HepG2 (cell line): ENCODE measurements at regions not wholly inside any gene's neighbourhood (a gene's known extent, or its start where the extent isn't known, plus 50 kb on each side); places are given as distances from the start of the nearest gene placed in this dataset.
A peak's percentile ranks its signal among the peaks of the same experiment; 100 is the strongest.

Experiments
- ATAC-seq: fragments of 200-7000 bp; cut with Tn5 transposase; 3 replicates; pipeline ENCODE4 v1.9.1; 2020; ENCODE audit warnings: mild to moderate bottlenecking, moderate library complexity
- BruUV-seq: library from RNA; stranded (reverse); fragments of 400-500 nt; replicated peaks from 2 replicates; lab custom pipeline; 2021; lab: Mats Ljungman, UMichigan
- CTCF ChIA-PET: fragments of 300-600 bp; formaldehyde crosslinking; extraction: SDS; loops from one replicate; lab custom pipeline; 2021; ENCODE audit warnings: low total read pairs, inconsistent platforms, low intra/inter-chr PET ratio; lab: Yijun Ruan, JAX
- POLR2A ChIA-PET: fragments of 350-600 bp; sonication (Branson Sonifier 250); formaldehyde crosslinking; loops from one replicate; lab custom pipeline; 2020; ENCODE audit warnings: antibody characterized with exemption, inconsistent platforms; lab: Yijun Ruan, JAX
- DNase-seq: peaks from one replicate; pipeline ENCODE4 v3.0.0-alpha.2; 2015; ENCODE audit warnings: low spot score
- FAIRE-seq: peaks from 3 replicates; lab custom pipeline; 2011; peaks lifted over from hg19 to GRCh38; lab: Jason Lieb, UNC
- H2AFZ ChIP-seq: one replicate; pipeline ENCODE4 v1.6.1; 2011; ENCODE audit warnings: low read length, inconsistent platforms
- H3K27ac ChIP-seq: fragments of 300-600 bp; 3 replicates; pipeline ENCODE4 v1.8.0; 2011; ENCODE audit warnings: mixed run types, mild to moderate bottlenecking, mixed read lengths, low read length, inconsistent platforms; ENCODE audit not compliant: insufficient read depth; ENCODE audit errors: extremely low read length
- H3K27me3 ChIP-seq, 2 experiments: fragments of 200-600 bp in 1 of 2; 2 replicates in 1 of 2; 3 replicates in 1 of 2; pipeline versions ENCODE4 v1.6.0 to v1.8.0; 2011; ENCODE audit warnings: low read length in 2 of 2, mild to moderate bottlenecking in 2 of 2, moderate library complexity in 2 of 2, inconsistent platforms in 1 of 2; ENCODE audit not compliant: insufficient read depth in 2 of 2, control insufficient read depth in 1 of 2
- H3K36me3 ChIP-seq, 2 experiments: fragments of 200-600 bp in 1 of 2; replicated peaks in 1 of 2; 2 replicates in 1 of 2; 3 replicates in 1 of 2; pipeline versions ENCODE4 v1.5.1 to v1.8.0; 2011; ENCODE audit warnings: low read length in 2 of 2, inconsistent platforms in 1 of 2; ENCODE audit not compliant: insufficient read depth in 2 of 2, control insufficient read depth in 1 of 2
- H3K4me1 ChIP-seq: 2 replicates; pipeline ENCODE4 v1.5.1; 2012; ENCODE audit warnings: low read length, inconsistent platforms; ENCODE audit not compliant: insufficient read depth
- H3K4me2 ChIP-seq: 2 replicates; pipeline ENCODE4 v1.6.0; 2011; ENCODE audit warnings: low read depth, low read length, inconsistent platforms
- H3K4me3 ChIP-seq, 3 experiments: fragments of 200-600 bp in 1 of 3; sonication (generic), shearing (Covaris generic) in 1 of 3; replicated peaks in 1 of 3; 2 replicates each; pipeline ENCODE4 v1.5.1; 2011 to 2016; ENCODE audit warnings: low read length in 3 of 3, inconsistent platforms in 2 of 3, low read depth in 2 of 3, mild to moderate bottlenecking in 2 of 3, control low read depth in 1 of 3, mixed read lengths in 1 of 3; ENCODE audit not compliant: insufficient read depth in 1 of 3
- H3K79me2 ChIP-seq: one replicate; pipeline ENCODE4 v1.6.1; 2011; ENCODE audit warnings: low read length, inconsistent platforms; ENCODE audit not compliant: insufficient read depth
- H3K9ac ChIP-seq: 2 replicates; pipeline ENCODE4 v1.6.0; 2011; ENCODE audit warnings: mild to moderate bottlenecking, low read depth, low read length, inconsistent platforms; ENCODE audit not compliant: insufficient read depth
- H3K9me3 ChIP-seq: 2 replicates; pipeline ENCODE4 v1.5.1; 2012; ENCODE audit warnings: mild to moderate bottlenecking, low read length
- H4K20me1 ChIP-seq: 2 replicates; pipeline ENCODE4 v1.6.0; 2011; ENCODE audit warnings: inconsistent platforms, mild to moderate bottlenecking, low read length, moderate library complexity; ENCODE audit not compliant: insufficient read depth
- HDAC1 ChIP-seq: sonication (generic); formaldehyde crosslinking; IDR thresholded peaks from 2 replicates; pipeline ENCODE4 v1.5.1; 2020; ENCODE audit warnings: mild to moderate bottlenecking, missing genetic modification reagents
- MAFF ChIP-seq: IDR thresholded peaks from 2 replicates; pipeline ENCODE4 v1.6.1; 2011; ENCODE audit warnings: low read depth, low read length, improper control_type of control experiment
- MAFK ChIP-seq, 2 experiments: IDR thresholded peaks in 1 of 2; conservative IDR thresholded peaks in 1 of 2; 2 replicates each; pipeline ENCODE4 v1.6.1; 2011; ENCODE audit warnings: improper control_type of control experiment in 2 of 2, low read length in 2 of 2
- NR3C1 ChIP-seq: sonication (generic); formaldehyde crosslinking; IDR thresholded peaks from 2 replicates; pipeline ENCODE4 v1.4.0; 2020; ENCODE audit warnings: missing genetic modification reagents
- SMC3 ChIP-seq: IDR thresholded peaks from 2 replicates; pipeline ENCODE4 v1.6.1; 2011; ENCODE audit warnings: low read length, improper control_type of control experiment
- ZNF331 ChIP-seq: sonication (generic); formaldehyde crosslinking; IDR thresholded peaks from 2 replicates; pipeline ENCODE4 v1.4.0; 2020; ENCODE audit warnings: missing genetic modification reagents
- ZNF589 ChIP-seq: sonication (generic); formaldehyde crosslinking; conservative IDR thresholded peaks from 2 replicates; pipeline ENCODE4 v1.8.0; 2022; ENCODE audit warnings: mild to moderate bottlenecking, moderate library complexity, missing genetic modification reagents
- WGBS: methylation state at CpG from one replicate; pipeline ENCODE4 v1.1.6; 2017; ENCODE audit warnings: low lambda C conversion rate; 5-methylcytosine and 5-hydroxymethylcytosine counted together
- in situ Hi-C: cut with HindIII; loops from 2 replicates; pipeline ENCODE4 v1.10.0; 2017; ENCODE audit warnings: low pct_unique_long_range_greater_than_20kb; ENCODE audit not compliant: extremely low pct_ligation_motif_present
- intact Hi-C: fragments of 100-400 bp; cut with micrococcal nuclease; formaldehyde crosslinking; loops from one replicate; pipeline ENCODE4 v1.10.0; 2022; ENCODE audit not compliant: unreplicated experiment
- TF ChIP-seq, protein P1 (sequence below): IDR thresholded peaks from 2 replicates; pipeline ENCODE4 v1.6.1; 2016; ENCODE audit warnings: mild to moderate bottlenecking
- TF ChIP-seq, protein P2 (sequence below): sonication (generic); formaldehyde crosslinking; IDR thresholded peaks from 2 replicates; pipeline ENCODE4 v1.5.1; 2020; ENCODE audit warnings: missing genetic modification reagents, mild to moderate bottlenecking, borderline replicate concordance
- TF ChIP-seq, protein P3 (sequence below), 2 experiments: sonication (generic) in 1 of 2; formaldehyde crosslinking in 1 of 2; IDR thresholded peaks; 2 replicates each; pipeline versions ENCODE4 v1.5.1 to v1.6.1; 2011 to 2020; ENCODE audit warnings: borderline replicate concordance in 1 of 2, low read depth in 1 of 2, low read length in 1 of 2, mild to moderate bottlenecking in 1 of 2, missing genetic modification reagents in 1 of 2, moderate library complexity in 1 of 2
- TF ChIP-seq, protein P4 (sequence below): IDR thresholded peaks from 2 replicates; pipeline ENCODE4 v1.6.1; 2012; ENCODE audit warnings: low read depth, low read length, improper control_type of control experiment

DNA sequence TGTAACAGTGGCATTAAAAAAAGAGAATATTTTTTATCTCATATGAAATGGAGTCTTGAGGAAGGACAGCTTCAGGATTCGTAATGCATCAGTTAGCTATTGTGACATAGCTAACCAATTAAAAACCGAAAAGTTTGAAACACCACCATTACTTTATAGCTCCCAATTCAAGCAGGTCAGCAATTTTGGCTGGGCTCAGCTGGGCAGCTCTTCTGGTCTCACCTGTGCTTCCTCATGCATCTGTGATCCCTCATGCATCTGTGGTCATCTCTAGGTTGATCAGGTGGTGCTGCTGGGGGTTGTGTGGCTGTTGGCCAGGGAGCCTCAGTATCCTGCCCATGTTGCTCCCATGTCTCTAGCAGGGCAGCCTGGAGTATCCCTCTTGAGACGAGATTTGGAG lies 76.7 kb upstream of the KCNA1 start:
- peak; percentile 11 to 12; a peak in 2 of 4 replicates for TF ChIP-seq MAFK (conservative IDR thresholded peaks at IDR 0.05 in 1 of 2, IDR thresholded peaks at IDR 0.05 in 1 of 2; ENCODE audit: low read length in 2 of 2)
- TF ChIP-seq ZNF331: peak; percentile 69
- 0 out of 2 replicates have a peak, but pooled peaks have one; percentile 15 for TF ChIP-seq MAFF
- no peak for TF ChIP-seq SMC3
- TF ChIP-seq ZNF589 (CRISPR knock-in tag): no peak
- no peak for TF ChIP-seq NR3C1 (CRISPR knock-in tag)

DNA sequence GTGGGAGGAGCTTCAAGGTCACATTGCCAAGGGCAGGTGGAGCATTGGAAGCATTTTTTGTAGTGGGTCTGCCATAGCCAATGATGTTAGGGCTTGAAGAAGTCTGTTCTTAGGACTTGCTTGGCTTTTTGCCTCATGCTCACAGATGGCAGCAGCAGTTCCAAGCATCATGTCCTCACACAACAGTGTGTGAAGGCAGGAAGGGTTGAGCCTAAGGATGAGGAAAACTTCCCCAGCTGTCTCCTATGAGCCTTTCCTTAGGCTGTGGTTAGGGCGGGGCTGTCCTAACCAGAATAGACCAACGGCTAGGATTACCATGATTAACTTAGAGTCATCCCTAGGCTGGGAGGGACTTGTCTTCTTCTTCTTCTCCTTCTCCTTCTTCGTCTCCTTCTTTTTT lies 76.2 kb upstream of the KCNA1 start:
- FAIRE-seq (no peak), ATAC-seq (no peak), DNase-seq (no peak)
- Histone ChIP-seq H3K36me3 (no peaks in the 10 kb centered on the region), H3K9ac (no peak overlapping the region), H3K4me1 (no peaks in the 10 kb centered on the region), H2AFZ (no peak overlapping the region), H3K79me2 (no peaks in the 10 kb centered on the region), H3K27me3 (peaks cover 0 to 18% of the 10 kb centered on the region in 2 experiments; a peak in 2 of 5 replicates), H3K27ac (no peak overlapping the region), H3K9me3 (no peaks in the 10 kb centered on the region; the same call in 1 of the 2 replicates), H3K4me2 (no peak overlapping the region), H4K20me1 (no peaks in the 10 kb centered on the region), H3K4me3 (no peak overlapping the region)
- intact Hi-C loops (no loop called here), in situ Hi-C loops (no loop called here)
- ChIA-PET POLR2A (no interaction called here), CTCF (no interaction called here)
- no TSS peak for BruUV-seq
- 0% methylated on average over 3 of the region's 3 CpGs for WGBS
- TF ChIP-seq, protein P1, sequence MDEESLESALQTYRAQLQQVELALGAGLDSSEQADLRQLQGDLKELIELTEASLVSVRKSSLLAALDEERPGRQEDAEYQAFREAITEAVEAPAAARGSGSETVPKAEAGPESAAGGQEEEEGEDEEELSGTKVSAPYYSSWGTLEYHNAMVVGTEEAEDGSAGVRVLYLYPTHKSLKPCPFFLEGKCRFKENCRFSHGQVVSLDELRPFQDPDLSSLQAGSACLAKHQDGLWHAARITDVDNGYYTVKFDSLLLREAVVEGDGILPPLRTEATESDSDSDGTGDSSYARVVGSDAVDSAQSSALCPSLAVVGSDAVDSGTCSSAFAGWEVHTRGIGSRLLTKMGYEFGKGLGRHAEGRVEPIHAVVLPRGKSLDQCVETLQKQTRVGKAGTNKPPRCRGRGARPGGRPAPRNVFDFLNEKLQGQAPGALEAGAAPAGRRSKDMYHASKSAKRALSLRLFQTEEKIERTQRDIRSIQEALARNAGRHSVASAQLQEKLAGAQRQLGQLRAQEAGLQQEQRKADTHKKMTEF (CRISPR knock-in tag): no peak
- TF ChIP-seq, protein P2, sequence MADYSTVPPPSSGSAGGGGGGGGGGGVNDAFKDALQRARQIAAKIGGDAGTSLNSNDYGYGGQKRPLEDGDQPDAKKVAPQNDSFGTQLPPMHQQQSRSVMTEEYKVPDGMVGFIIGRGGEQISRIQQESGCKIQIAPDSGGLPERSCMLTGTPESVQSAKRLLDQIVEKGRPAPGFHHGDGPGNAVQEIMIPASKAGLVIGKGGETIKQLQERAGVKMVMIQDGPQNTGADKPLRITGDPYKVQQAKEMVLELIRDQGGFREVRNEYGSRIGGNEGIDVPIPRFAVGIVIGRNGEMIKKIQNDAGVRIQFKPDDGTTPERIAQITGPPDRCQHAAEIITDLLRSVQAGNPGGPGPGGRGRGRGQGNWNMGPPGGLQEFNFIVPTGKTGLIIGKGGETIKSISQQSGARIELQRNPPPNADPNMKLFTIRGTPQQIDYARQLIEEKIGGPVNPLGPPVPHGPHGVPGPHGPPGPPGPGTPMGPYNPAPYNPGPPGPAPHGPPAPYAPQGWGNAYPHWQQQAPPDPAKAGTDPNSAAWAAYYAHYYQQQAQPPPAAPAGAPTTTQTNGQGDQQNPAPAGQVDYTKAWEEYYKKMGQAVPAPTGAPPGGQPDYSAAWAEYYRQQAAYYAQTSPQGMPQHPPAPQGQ (CRISPR knock-in tag): no peak
- TF ChIP-seq, protein P3, sequence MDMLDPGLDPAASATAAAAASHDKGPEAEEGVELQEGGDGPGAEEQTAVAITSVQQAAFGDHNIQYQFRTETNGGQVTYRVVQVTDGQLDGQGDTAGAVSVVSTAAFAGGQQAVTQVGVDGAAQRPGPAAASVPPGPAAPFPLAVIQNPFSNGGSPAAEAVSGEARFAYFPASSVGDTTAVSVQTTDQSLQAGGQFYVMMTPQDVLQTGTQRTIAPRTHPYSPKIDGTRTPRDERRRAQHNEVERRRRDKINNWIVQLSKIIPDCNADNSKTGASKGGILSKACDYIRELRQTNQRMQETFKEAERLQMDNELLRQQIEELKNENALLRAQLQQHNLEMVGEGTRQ (IDR thresholded peaks at IDR 0.05; ENCODE audit: low read depth, low read length): no peak
- TF ChIP-seq, protein P3 (CRISPR knock-in tag; IDR thresholded peaks at IDR 0.05; ENCODE audit: borderline replicate concordance): no peak
- TF ChIP-seq HDAC1 (CRISPR knock-in tag): no peak
- TF ChIP-seq, protein P4, sequence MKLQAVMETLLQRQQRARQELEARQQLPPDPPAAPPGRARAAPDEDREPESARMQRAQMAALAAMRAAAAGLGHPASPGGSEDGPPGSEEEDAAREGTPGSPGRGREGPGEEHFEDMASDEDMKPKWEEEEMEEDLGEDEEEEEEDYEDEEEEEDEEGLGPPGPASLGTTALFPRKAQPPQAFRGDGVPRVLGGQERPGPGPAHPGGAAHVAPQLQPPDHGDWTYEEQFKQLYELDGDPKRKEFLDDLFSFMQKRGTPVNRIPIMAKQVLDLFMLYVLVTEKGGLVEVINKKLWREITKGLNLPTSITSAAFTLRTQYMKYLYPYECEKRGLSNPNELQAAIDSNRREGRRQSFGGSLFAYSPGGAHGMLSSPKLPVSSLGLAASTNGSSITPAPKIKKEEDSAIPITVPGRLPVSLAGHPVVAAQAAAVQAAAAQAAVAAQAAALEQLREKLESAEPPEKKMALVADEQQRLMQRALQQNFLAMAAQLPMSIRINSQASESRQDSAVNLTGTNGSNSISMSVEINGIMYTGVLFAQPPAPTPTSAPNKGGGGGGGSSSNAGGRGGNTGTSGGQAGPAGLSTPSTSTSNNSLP: no peak

More for the DNA sequence above, 76.7 kb upstream of the KCNA1 start:
- BruUV-seq: no TSS peak
- no peaks in the 10 kb centered on the region for H3K36me3 ChIP-seq
- no peak overlapping the region for H3K9ac ChIP-seq
- H2AFZ ChIP-seq: no peak overlapping the region
- H3K79me2 ChIP-seq: no peaks in the 10 kb centered on the region
- 1% methylated on average over 3 of the region's 3 CpGs for WGBS
- FAIRE-seq (no peak), DNase-seq (no peak), ATAC-seq (no peak)
- no peak overlapping the region for H3K4me2 ChIP-seq
- ChIA-PET POLR2A (no interaction called here), CTCF (no interaction called here)
- H3K4me1 ChIP-seq: no peaks in the 10 kb centered on the region
- H3K27me3 ChIP-seq: peaks cover 0 to 18% of the 10 kb centered on the region in 2 experiments; a peak in 2 of 5 replicates
- in situ Hi-C loops: no loop called here
- H3K4me3 ChIP-seq: no peak overlapping the region
- intact Hi-C loops: no loop called here
- H3K27ac ChIP-seq: no peak overlapping the region
- no peaks in the 10 kb centered on the region; the same call in 1 of the 2 replicates for H3K9me3 ChIP-seq
- H4K20me1 ChIP-seq: no peaks in the 10 kb centered on the region
